ENCODE measurements at regions not wholly inside any gene's neighbourhood (a gene's known extent, or its start where the extent isn't known, plus 50 kb on each side); places are given as distances from the start of the nearest gene placed in this dataset.
"Not testable (repeated sequence)": the region's sequence is repeated elsewhere in the genome, so short reads cannot be mapped to it uniquely, and the experiment has no call there.

DNA sequence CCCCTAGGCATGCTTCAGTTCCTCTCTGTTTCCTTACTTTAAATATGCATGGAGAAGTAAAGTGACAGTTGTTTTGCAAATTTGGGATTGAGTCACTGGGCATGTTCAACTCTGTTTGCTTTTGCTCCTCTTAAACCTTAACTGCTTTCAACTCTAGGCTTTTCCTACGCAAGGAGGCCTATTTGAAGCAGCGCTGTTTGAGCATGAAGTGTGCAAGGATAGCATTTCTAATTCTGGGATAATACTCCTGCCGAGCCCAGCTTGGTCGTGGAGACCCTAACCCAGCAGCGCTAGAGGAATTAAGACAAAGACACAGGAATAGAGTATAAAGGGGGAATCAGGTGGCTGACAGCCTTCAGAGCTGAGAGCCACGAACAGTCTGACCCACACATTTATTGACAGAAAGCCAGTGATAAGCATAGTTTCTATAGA, 803.4 kb upstream of the CDH10 start:
- no TSS peak for BruUV-seq (replicated peaks)
- DNase-seq (ENCODE audit: low spot score): no peak
- no peaks in the 10 kb centered on the region for H3K27me3 ChIP-seq (replicated peaks; ENCODE audit: insufficient read depth, low read depth, low read length, poor library complexity)
- ChIA-PET CTCF (no interaction called here), POLR2A (ENCODE audit: low non-redundant PET) (no interaction called here)
- H3K9me3 ChIP-seq (ENCODE audit: low read depth, low read length, poor library complexity, severe bottlenecking): no peaks in the 10 kb centered on the region
- no peak overlapping the region for H3K27ac ChIP-seq (ENCODE audit: low read depth, low read length, poor library complexity, severe bottlenecking)
- TF ChIP-seq, protein P1, sequence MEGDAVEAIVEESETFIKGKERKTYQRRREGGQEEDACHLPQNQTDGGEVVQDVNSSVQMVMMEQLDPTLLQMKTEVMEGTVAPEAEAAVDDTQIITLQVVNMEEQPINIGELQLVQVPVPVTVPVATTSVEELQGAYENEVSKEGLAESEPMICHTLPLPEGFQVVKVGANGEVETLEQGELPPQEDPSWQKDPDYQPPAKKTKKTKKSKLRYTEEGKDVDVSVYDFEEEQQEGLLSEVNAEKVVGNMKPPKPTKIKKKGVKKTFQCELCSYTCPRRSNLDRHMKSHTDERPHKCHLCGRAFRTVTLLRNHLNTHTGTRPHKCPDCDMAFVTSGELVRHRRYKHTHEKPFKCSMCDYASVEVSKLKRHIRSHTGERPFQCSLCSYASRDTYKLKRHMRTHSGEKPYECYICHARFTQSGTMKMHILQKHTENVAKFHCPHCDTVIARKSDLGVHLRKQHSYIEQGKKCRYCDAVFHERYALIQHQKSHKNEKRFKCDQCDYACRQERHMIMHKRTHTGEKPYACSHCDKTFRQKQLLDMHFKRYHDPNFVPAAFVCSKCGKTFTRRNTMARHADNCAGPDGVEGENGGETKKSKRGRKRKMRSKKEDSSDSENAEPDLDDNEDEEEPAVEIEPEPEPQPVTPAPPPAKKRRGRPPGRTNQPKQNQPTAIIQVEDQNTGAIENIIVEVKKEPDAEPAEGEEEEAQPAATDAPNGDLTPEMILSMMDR (conservative IDR thresholded peaks at IDR 0.05; ENCODE audit: low read depth, low read length): no peak
- no peak for TF ChIP-seq EZH2 (IDR thresholded peaks at IDR 0.05; ENCODE audit: borderline replicate concordance, low read depth, low read length, poor library complexity, severe bottlenecking)
- intact Hi-C loops (cut with micrococcal nuclease; ENCODE audit: unreplicated experiment): no loop called here
- H3K36me3 ChIP-seq (ENCODE audit: insufficient read depth, low read length, poor library complexity, severe bottlenecking): no peaks in the 10 kb centered on the region
- H3K4me1 ChIP-seq (ENCODE audit: insufficient read depth, low read length, poor library complexity, severe bottlenecking): no peaks in the 10 kb centered on the region
- no peak overlapping the region for H3K4me3 ChIP-seq (ENCODE audit: low read depth, low read length, poor library complexity, severe bottlenecking)

DNA sequence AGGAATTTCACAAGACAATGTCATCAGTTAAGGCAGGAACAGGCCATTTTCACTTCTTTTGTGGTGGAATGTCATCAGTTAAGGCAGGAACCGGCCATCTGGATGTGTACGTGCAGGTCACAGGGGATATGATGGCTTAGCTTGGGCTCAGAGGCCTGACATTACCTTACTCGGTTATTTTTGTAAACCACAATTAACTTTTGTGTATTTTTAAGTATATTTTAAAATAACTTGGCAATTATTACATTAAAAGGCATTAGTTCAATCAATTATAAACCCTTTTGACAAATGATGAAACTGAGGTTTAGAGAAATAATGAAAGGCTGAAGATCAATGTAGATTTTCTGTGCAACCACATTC, 801.3 kb upstream of the CDH10 start:
- DNase-seq (ENCODE audit: low spot score); H3K9me3 ChIP-seq (ENCODE audit: low read depth, low read length, poor library complexity, severe bottlenecking); BruUV-seq (replicated peaks); POLR2A ChIA-PET (ENCODE audit: low non-redundant PET); H3K36me3 ChIP-seq (ENCODE audit: insufficient read depth, low read length, poor library complexity, severe bottlenecking); CTCF ChIA-PET; H3K27me3 ChIP-seq (replicated peaks; ENCODE audit: insufficient read depth, low read depth, low read length, poor library complexity); H3K27ac ChIP-seq (ENCODE audit: low read depth, low read length, poor library complexity, severe bottlenecking); intact Hi-C loops (cut with micrococcal nuclease; ENCODE audit: unreplicated experiment); H3K4me1 ChIP-seq (ENCODE audit: insufficient read depth, low read length, poor library complexity, severe bottlenecking); H3K4me3 ChIP-seq (ENCODE audit: low read depth, low read length, poor library complexity, severe bottlenecking): not testable (repeated sequence)

DNA sequence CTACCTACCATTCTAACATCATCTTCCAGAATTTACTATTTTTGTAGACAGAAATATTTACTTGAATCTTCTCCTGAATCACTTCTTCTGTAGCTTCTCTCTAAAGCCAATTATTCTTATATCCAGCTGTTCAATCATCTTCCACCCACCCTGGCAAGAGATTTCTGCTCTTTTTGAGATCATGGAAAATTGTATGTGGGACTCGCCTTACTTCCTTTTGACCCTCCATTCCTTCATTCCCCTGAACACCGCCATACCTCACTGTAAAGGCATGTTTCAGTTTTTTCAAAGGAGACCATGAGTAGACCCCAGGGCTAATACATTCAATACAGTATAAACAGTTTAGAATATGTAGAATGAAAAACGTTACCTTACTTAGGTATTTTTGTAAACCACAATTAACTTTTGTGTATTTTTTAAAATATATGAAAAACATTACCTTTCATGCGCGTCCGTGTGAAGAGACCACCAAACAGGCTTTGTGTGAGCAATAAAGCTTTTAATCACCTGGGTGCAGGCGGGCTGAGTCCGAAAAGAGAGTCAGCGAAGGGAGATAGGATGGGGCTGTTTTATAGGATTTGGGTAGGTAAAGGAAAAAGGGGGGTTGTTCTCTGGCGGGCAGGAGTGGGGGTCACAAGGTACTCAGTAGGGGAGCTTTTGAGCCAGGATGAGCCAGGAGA, 800.7 kb upstream of the CDH10 start:
- H3K9me3 ChIP-seq (ENCODE audit: low read depth, low read length, poor library complexity, severe bottlenecking); H3K27ac ChIP-seq (ENCODE audit: low read depth, low read length, poor library complexity, severe bottlenecking); H3K27me3 ChIP-seq (replicated peaks; ENCODE audit: insufficient read depth, low read depth, low read length, poor library complexity); H3K36me3 ChIP-seq (ENCODE audit: insufficient read depth, low read length, poor library complexity, severe bottlenecking); CTCF ChIA-PET; BruUV-seq (replicated peaks); intact Hi-C loops (cut with micrococcal nuclease; ENCODE audit: unreplicated experiment); H3K4me3 ChIP-seq (ENCODE audit: low read depth, low read length, poor library complexity, severe bottlenecking); DNase-seq (ENCODE audit: low spot score); POLR2A ChIA-PET (ENCODE audit: low non-redundant PET); H3K4me1 ChIP-seq (ENCODE audit: insufficient read depth, low read length, poor library complexity, severe bottlenecking): not testable (repeated sequence)

DNA sequence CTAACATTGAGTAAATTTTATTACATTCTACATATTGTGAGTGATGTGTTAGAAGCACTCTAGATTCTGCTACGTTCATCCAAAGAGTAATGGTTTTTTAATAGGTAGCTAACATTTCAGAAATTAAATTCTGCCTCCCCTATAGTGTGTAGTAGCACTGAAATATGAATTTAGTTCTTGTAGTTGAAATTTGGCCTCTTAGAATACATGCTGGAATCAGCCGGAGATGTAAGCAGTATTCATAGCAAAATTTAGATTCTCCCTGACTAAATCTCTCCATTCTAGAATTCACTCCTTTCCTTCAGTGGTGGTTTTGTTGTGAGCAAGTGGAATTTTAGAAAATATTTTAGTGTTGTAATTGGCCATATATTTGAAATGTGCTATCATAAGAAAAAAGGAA, 799.9 kb upstream of the CDH10 start:
- no peaks in the 10 kb centered on the region for H3K9me3 ChIP-seq (ENCODE audit: low read depth, low read length, poor library complexity, severe bottlenecking)
- no peaks in the 10 kb centered on the region for H3K4me1 ChIP-seq (ENCODE audit: insufficient read depth, low read length, poor library complexity, severe bottlenecking)
- no peaks in the 10 kb centered on the region for H3K27me3 ChIP-seq (replicated peaks; ENCODE audit: insufficient read depth, low read depth, low read length, poor library complexity)
- H3K4me3 ChIP-seq (ENCODE audit: low read depth, low read length, poor library complexity, severe bottlenecking): no peak overlapping the region
- TF ChIP-seq, protein P1 (conservative IDR thresholded peaks at IDR 0.05; ENCODE audit: low read depth, low read length): no peak
- no peak for TF ChIP-seq EZH2 (IDR thresholded peaks at IDR 0.05; ENCODE audit: borderline replicate concordance, low read depth, low read length, poor library complexity, severe bottlenecking)
- H3K36me3 ChIP-seq (ENCODE audit: insufficient read depth, low read length, poor library complexity, severe bottlenecking): no peaks in the 10 kb centered on the region
- no peak overlapping the region for H3K27ac ChIP-seq (ENCODE audit: low read depth, low read length, poor library complexity, severe bottlenecking)
- intact Hi-C loops (cut with micrococcal nuclease; ENCODE audit: unreplicated experiment): no loop called here
- POLR2A ChIA-PET (ENCODE audit: low non-redundant PET): no interaction called here
- no peak for DNase-seq (ENCODE audit: low spot score)
- no TSS peak for BruUV-seq (replicated peaks)
- CTCF ChIA-PET: no interaction called here

Data from A673 (cell line).